ENCODE measurements at regions not wholly inside any gene's neighbourhood (a gene's known extent, or its start where the extent isn't known, plus 50 kb on each side); places are given as distances from the start of the nearest gene placed in this dataset.

- H3K27me3 ChIP-seq (replicated peaks; ENCODE audit: control insufficient read depth, insufficient read depth, low read length): no peaks in the 10 kb centered on the region
- no peak overlapping the region for H3K4me3 ChIP-seq (ENCODE audit: low read length)
- H3K4me1 ChIP-seq (ENCODE audit: control insufficient read depth, insufficient read depth, low read length): peaks cover 16% of the 10 kb centered on the region
- no peaks in the 10 kb centered on the region for H3K9me3 ChIP-seq (ENCODE audit: control insufficient read depth, low read length)
- DNase-seq (ENCODE audit: low read depth): no peak
- H3K9ac ChIP-seq (ENCODE audit: low read length): no peak overlapping the region
- H3K36me3 ChIP-seq (ENCODE audit: control insufficient read depth, insufficient read depth, low read length, severe bottlenecking): no peaks in the 10 kb centered on the region
These were observed 85.4 kb upstream of the THBS2 start for GRCh38 chr6:169339025-169339424.

- Histone ChIP-seq H3K27me3 (replicated peaks; ENCODE audit: control insufficient read depth, insufficient read depth, low read length) (no peaks in the 10 kb centered on the region), H3K4me1 (ENCODE audit: control insufficient read depth, insufficient read depth, low read length) (peaks cover 9% of the 10 kb centered on the region), H3K4me3 (ENCODE audit: low read length) (no peak overlapping the region), H3K9ac (ENCODE audit: low read length) (no peak overlapping the region), H3K36me3 (ENCODE audit: control insufficient read depth, insufficient read depth, low read length, severe bottlenecking) (no peaks in the 10 kb centered on the region), H3K9me3 (ENCODE audit: control insufficient read depth, low read length) (no peaks in the 10 kb centered on the region)
- no peak for DNase-seq (ENCODE audit: low read depth)
These were observed 84.3 kb upstream of the THBS2 start for GRCh38 chr6:169337886-169338445.

- Histone ChIP-seq H3K36me3 (ENCODE audit: control insufficient read depth, insufficient read depth, low read length, severe bottlenecking) (no peaks in the 10 kb centered on the region), H3K4me1 (ENCODE audit: control insufficient read depth, insufficient read depth, low read length) (no peaks in the 10 kb centered on the region), H3K9me3 (ENCODE audit: control insufficient read depth, low read length) (no peaks in the 10 kb centered on the region), H3K27me3 (replicated peaks; ENCODE audit: control insufficient read depth, insufficient read depth, low read length) (no peaks in the 10 kb centered on the region), H3K9ac (ENCODE audit: low read length) (no peak overlapping the region), H3K4me3 (ENCODE audit: low read length) (no peak overlapping the region)
- DNase-seq (ENCODE audit: low read depth): no peak
These were observed 81.7 kb upstream of the THBS2 start for GRCh38 chr6:169335301-169335700.

- H3K36me3 ChIP-seq (ENCODE audit: control insufficient read depth, insufficient read depth, low read length, severe bottlenecking): no peaks in the 10 kb centered on the region
- no peaks in the 10 kb centered on the region for H3K9me3 ChIP-seq (ENCODE audit: control insufficient read depth, low read length)
- H3K9ac ChIP-seq (ENCODE audit: low read length): no peak overlapping the region
- DNase-seq (ENCODE audit: low read depth): no peak
- H3K27me3 ChIP-seq (replicated peaks; ENCODE audit: control insufficient read depth, insufficient read depth, low read length): no peaks in the 10 kb centered on the region
- H3K4me3 ChIP-seq (ENCODE audit: low read length): no peak overlapping the region
- H3K4me1 ChIP-seq (ENCODE audit: control insufficient read depth, insufficient read depth, low read length): peaks cover 11% of the 10 kb centered on the region
These were observed 78.6 kb upstream of the THBS2 start for GRCh38 chr6:169332250-169332649.

- H3K9ac ChIP-seq (ENCODE audit: low read length): no peak overlapping the region
- H3K27me3 ChIP-seq (replicated peaks; ENCODE audit: control insufficient read depth, insufficient read depth, low read length): no peaks in the 10 kb centered on the region
- no peak overlapping the region for H3K4me3 ChIP-seq (ENCODE audit: low read length)
- peaks cover 6% of the 10 kb centered on the region for H3K9me3 ChIP-seq (ENCODE audit: control insufficient read depth, low read length)
- peaks cover 17% of the 10 kb centered on the region for H3K4me1 ChIP-seq (ENCODE audit: control insufficient read depth, insufficient read depth, low read length)
- DNase-seq (ENCODE audit: low read depth): no peak
- no peaks in the 10 kb centered on the region for H3K36me3 ChIP-seq (ENCODE audit: control insufficient read depth, insufficient read depth, low read length, severe bottlenecking)
These were observed 74.6 kb upstream of the THBS2 start for GRCh38 chr6:169328112-169328801.

- peak; percentile 48 for DNase-seq (ENCODE audit: low read depth)
- Histone ChIP-seq H3K36me3 (ENCODE audit: control insufficient read depth, insufficient read depth, low read length, severe bottlenecking) (no peaks in the 10 kb centered on the region), H3K4me3 (ENCODE audit: low read length) (no peak overlapping the region), H3K27me3 (replicated peaks; ENCODE audit: control insufficient read depth, insufficient read depth, low read length) (no peaks in the 10 kb centered on the region), H3K9ac (ENCODE audit: low read length) (no peak overlapping the region), H3K9me3 (ENCODE audit: control insufficient read depth, low read length) (peaks cover 6% of the 10 kb centered on the region), H3K4me1 (ENCODE audit: control insufficient read depth, insufficient read depth, low read length) (peaks cover 17% of the 10 kb centered on the region)
These were observed 72.6 kb upstream of the THBS2 start for GRCh38 chr6:169326067-169326799.

- Histone ChIP-seq H3K27me3 (replicated peaks; ENCODE audit: control insufficient read depth, insufficient read depth, low read length) (no peaks in the 10 kb centered on the region), H3K9me3 (ENCODE audit: control insufficient read depth, low read length) (peaks cover 6% of the 10 kb centered on the region), H3K36me3 (ENCODE audit: control insufficient read depth, insufficient read depth, low read length, severe bottlenecking) (no peaks in the 10 kb centered on the region), H3K4me1 (ENCODE audit: control insufficient read depth, insufficient read depth, low read length) (peaks cover 17% of the 10 kb centered on the region), H3K9ac (ENCODE audit: low read length) (no peak overlapping the region), H3K4me3 (ENCODE audit: low read length) (no peak overlapping the region)
- no peak for DNase-seq (ENCODE audit: low read depth)
These were observed 71.2 kb upstream of the THBS2 start for GRCh38 chr6:169324656-169325459.

- peaks cover 24% of the 10 kb centered on the region for H3K4me1 ChIP-seq (ENCODE audit: control insufficient read depth, insufficient read depth, low read length)
These were observed 70.4 kb upstream of the THBS2 start for GRCh38 chr6:169324086-169324485.

GRCh38 chr6:169323221-169323620, 69.6 kb upstream of the THBS2 start:
- no peaks in the 10 kb centered on the region for H3K36me3 ChIP-seq (ENCODE audit: control insufficient read depth, insufficient read depth, low read length, severe bottlenecking)
- H3K9me3 ChIP-seq (ENCODE audit: control insufficient read depth, low read length): peaks cover 6% of the 10 kb centered on the region
- no peaks in the 10 kb centered on the region for H3K27me3 ChIP-seq (replicated peaks; ENCODE audit: control insufficient read depth, insufficient read depth, low read length)
- H3K4me3 ChIP-seq (ENCODE audit: low read length): no peak overlapping the region
- no peak for DNase-seq (ENCODE audit: low read depth)
- peaks cover 19% of the 10 kb centered on the region for H3K4me1 ChIP-seq (ENCODE audit: control insufficient read depth, insufficient read depth, low read length)
- no peak overlapping the region for H3K9ac ChIP-seq (ENCODE audit: low read length)

More at GRCh38 chr6:169324086-169324485, 70.4 kb upstream of the THBS2 start:
- Histone ChIP-seq H3K27me3 (replicated peaks; ENCODE audit: control insufficient read depth, insufficient read depth, low read length) (no peaks in the 10 kb centered on the region), H3K9ac (ENCODE audit: low read length) (no peak overlapping the region), H3K9me3 (ENCODE audit: control insufficient read depth, low read length) (peaks cover 6% of the 10 kb centered on the region), H3K4me3 (ENCODE audit: low read length) (no peak overlapping the region), H3K36me3 (ENCODE audit: control insufficient read depth, insufficient read depth, low read length, severe bottlenecking) (no peaks in the 10 kb centered on the region)
- no peak for DNase-seq (ENCODE audit: low read depth)

- Histone ChIP-seq H3K9ac (ENCODE audit: low read length) (no peak overlapping the region), H3K4me3 (ENCODE audit: low read length) (no peak overlapping the region), H3K9me3 (ENCODE audit: control insufficient read depth, low read length) (peaks cover 6% of the 10 kb centered on the region), H3K27me3 (replicated peaks; ENCODE audit: control insufficient read depth, insufficient read depth, low read length) (no peaks in the 10 kb centered on the region), H3K4me1 (ENCODE audit: control insufficient read depth, insufficient read depth, low read length) (peaks cover 14% of the 10 kb centered on the region), H3K36me3 (ENCODE audit: control insufficient read depth, insufficient read depth, low read length, severe bottlenecking) (no peaks in the 10 kb centered on the region)
- no peak for DNase-seq (ENCODE audit: low read depth)
These were observed 67.9 kb upstream of the THBS2 start for GRCh38 chr6:169321546-169321945.

GRCh38 chr6:169320013-169320412, 66.4 kb upstream of the THBS2 start:
- Histone ChIP-seq H3K9ac (ENCODE audit: low read length) (peak overlapping the region; percentile 53), H3K36me3 (ENCODE audit: control insufficient read depth, insufficient read depth, low read length, severe bottlenecking) (no peaks in the 10 kb centered on the region), H3K27me3 (replicated peaks; ENCODE audit: control insufficient read depth, insufficient read depth, low read length) (no peaks in the 10 kb centered on the region), H3K4me3 (ENCODE audit: low read length) (peak overlapping the region; percentile 69), H3K9me3 (ENCODE audit: control insufficient read depth, low read length) (peaks cover 6% of the 10 kb centered on the region), H3K4me1 (ENCODE audit: control insufficient read depth, insufficient read depth, low read length) (peaks cover 11% of the 10 kb centered on the region)
- DNase-seq (ENCODE audit: low read depth): peak; percentile 33

Data from adipocyte (in vitro differentiated cells).